ENCODE measurements at regions not wholly inside any gene's neighbourhood (a gene's known extent, or its start where the extent isn't known, plus 50 kb on each side); places are given as distances from the start of the nearest gene placed in this dataset.

- no peak overlapping the region for H3K4me3 ChIP-seq (ENCODE audit: low read depth, low read length)
- TF ChIP-seq CTCF (conservative IDR thresholded peaks at IDR 0.05; ENCODE audit: low read depth, low read length) = no peak
- DNase-seq (ENCODE audit: low read depth) = no peak
These were observed 981.5 kb downstream of the DCDC2C start for GRCh38 chr2:4684921-4685320.

- no peak for TF ChIP-seq CTCF (conservative IDR thresholded peaks at IDR 0.05; ENCODE audit: low read depth, low read length)
- no peak for DNase-seq (ENCODE audit: low read depth)
- H3K4me3 ChIP-seq (ENCODE audit: low read depth, low read length) = no peak overlapping the region
These were observed 987.5 kb downstream of the DCDC2C start for GRCh38 chr2:4690913-4691312.

GRCh38 chr2:4693266-4693665, 989.9 kb downstream of the DCDC2C start:
- no peak for TF ChIP-seq CTCF (conservative IDR thresholded peaks at IDR 0.05; ENCODE audit: low read depth, low read length)
- H3K4me3 ChIP-seq (ENCODE audit: low read depth, low read length) = no peak overlapping the region
- peak; percentile 71 for DNase-seq (ENCODE audit: low read depth)

GRCh38 chr2:4695281-4695861, 992.0 kb downstream of the DCDC2C start:
- no peak for DNase-seq (ENCODE audit: low read depth)
- TF ChIP-seq CTCF (conservative IDR thresholded peaks at IDR 0.05; ENCODE audit: low read depth, low read length) = no peak

GRCh38 chr2:4715065-4715464, 977.1 kb upstream of the SOX11 start:
- H3K4me3 ChIP-seq (ENCODE audit: low read depth, low read length) = no peak overlapping the region
- TF ChIP-seq CTCF (conservative IDR thresholded peaks at IDR 0.05; ENCODE audit: low read depth, low read length) = peak; percentile 30
- DNase-seq (ENCODE audit: low read depth) = peak; percentile 30

More at GRCh38 chr2:4695281-4695861, 992.0 kb downstream of the DCDC2C start:
- no peak overlapping the region for H3K4me3 ChIP-seq (ENCODE audit: low read depth, low read length)

- no peak overlapping the region for H3K4me3 ChIP-seq (ENCODE audit: low read depth, low read length)
- DNase-seq (ENCODE audit: low read depth) = no peak
- TF ChIP-seq CTCF (conservative IDR thresholded peaks at IDR 0.05; ENCODE audit: low read depth, low read length) = no peak
These were observed 973.4 kb upstream of the SOX11 start for GRCh38 chr2:4718777-4719176.

GRCh38 chr2:4725618-4726017, 966.6 kb upstream of the SOX11 start:
- no peak for DNase-seq (ENCODE audit: low read depth)
- no peak for TF ChIP-seq CTCF (conservative IDR thresholded peaks at IDR 0.05; ENCODE audit: low read depth, low read length)
- H3K4me3 ChIP-seq (ENCODE audit: low read depth, low read length) = no peak overlapping the region

Measured in choroid plexus epithelial cell (primary cell).